Neural cell (in vitro differentiated cells): ENCODE measurements at regions not wholly inside any gene's neighbourhood (a gene's known extent, or its start where the extent isn't known, plus 50 kb on each side); places are given as distances from the start of the nearest gene placed in this dataset.

ENCODE experiments used
- CTCF ChIP-seq: fragments of 450-650 bp; IDR thresholded peaks from 2 replicates; pipeline ENCODE4 v1.5.1; 2014; ENCODE audit warnings: antibody characterized with exemption, mild to moderate bottlenecking, moderate library complexity; ENCODE audit not compliant: poor library complexity, severe bottlenecking
- EP300 ChIP-seq: fragments of 450-650 bp; conservative IDR thresholded peaks from 2 replicates; pipeline ENCODE4 v1.6.1; 2014; ENCODE audit warnings: antibody characterized with exemption, mild to moderate bottlenecking, moderate library complexity; ENCODE audit not compliant: poor library complexity, severe bottlenecking
- EZH2 ChIP-seq: fragments of 200-600, 300-800 bp; shearing (Covaris generic), sonication (generic); IDR thresholded peaks from 2 replicates; pipeline ENCODE4 v1.6.1; 2014; ENCODE audit warnings: antibody characterized with exemption, low read length, borderline replicate concordance, mild to moderate bottlenecking; ENCODE audit not compliant: insufficient read depth, poor library complexity, severe bottlenecking
- POLR2AphosphoS5 ChIP-seq: IDR thresholded peaks from 2 replicates; pipeline ENCODE4 v1.6.1; 2012
- REST ChIP-seq: IDR thresholded peaks from 2 replicates; pipeline ENCODE4 v1.6.1; 2012; ENCODE audit warnings: borderline replicate concordance
- SMC3 ChIP-seq: fragments of 450-650 bp; conservative IDR thresholded peaks from 2 replicates; pipeline ENCODE4 v1.6.1; 2014; ENCODE audit warnings: antibody characterized with exemption, mild to moderate bottlenecking, moderate library complexity; ENCODE audit not compliant: poor library complexity
- TAF1 ChIP-seq: IDR thresholded peaks from 2 replicates; pipeline ENCODE4 v1.6.1; 2012; ENCODE audit warnings: low read depth

- TF ChIP-seq CTCF (no peak), EZH2 (no peak), TAF1 (no peak), EP300 (no peak), REST (no peak), SMC3 (no peak), POLR2AphosphoS5 (no peak)
Observed at GRCh38 chr9:750249-750967, 91.1 kb upstream of the DMRT1 start.
